Jurkat, Clone E6-1 (cell line): ENCODE measurements at regions not wholly inside any gene's neighbourhood (a gene's known extent, or its start where the extent isn't known, plus 50 kb on each side); places are given as distances from the start of the nearest gene placed in this dataset.

Experiments used
- DNase-seq: peaks from one replicate; pipeline ENCODE4 v3.0.0-alpha.2; 2011; ENCODE audit warnings: low read depth, low spot score
- H3K4me3 ChIP-seq: 2 replicates; pipeline ENCODE4 v1.5.1; 2011; ENCODE audit warnings: mild to moderate bottlenecking, low read length, control low read depth, moderate library complexity

DNA sequence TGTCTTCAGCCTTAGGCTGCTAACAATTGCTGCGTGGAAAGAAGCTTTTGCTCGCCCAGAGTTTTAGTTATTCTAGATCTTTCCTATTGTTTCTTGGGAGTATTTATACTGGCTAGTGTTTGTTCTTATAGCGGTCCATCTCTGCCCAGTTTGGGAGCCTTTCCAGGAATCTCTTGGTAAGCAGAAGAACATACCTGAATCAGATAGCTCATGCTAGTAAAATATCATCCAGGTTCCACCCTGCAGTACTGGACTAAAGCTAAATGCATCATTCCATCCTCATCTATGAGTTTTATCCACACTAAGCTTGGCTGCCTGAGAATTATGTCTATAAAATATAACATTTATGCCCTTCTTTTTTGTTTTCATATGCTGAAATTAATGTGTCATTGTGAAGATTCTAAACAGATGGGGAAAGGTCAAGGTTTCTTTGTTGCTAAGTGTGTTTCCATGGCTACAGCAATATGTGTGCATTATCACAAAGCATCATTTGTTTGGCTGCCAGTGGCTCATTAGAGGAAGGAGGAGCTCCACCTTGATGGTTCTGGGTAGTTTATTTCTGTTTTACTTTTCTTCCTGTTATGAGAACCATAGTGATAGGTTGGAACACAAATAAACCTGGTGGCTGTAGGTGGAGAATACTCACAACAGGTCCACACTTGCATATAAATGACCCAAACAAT, 182.8 kb downstream of the PIK3C3 start:
- no peak for DNase-seq

DNA sequence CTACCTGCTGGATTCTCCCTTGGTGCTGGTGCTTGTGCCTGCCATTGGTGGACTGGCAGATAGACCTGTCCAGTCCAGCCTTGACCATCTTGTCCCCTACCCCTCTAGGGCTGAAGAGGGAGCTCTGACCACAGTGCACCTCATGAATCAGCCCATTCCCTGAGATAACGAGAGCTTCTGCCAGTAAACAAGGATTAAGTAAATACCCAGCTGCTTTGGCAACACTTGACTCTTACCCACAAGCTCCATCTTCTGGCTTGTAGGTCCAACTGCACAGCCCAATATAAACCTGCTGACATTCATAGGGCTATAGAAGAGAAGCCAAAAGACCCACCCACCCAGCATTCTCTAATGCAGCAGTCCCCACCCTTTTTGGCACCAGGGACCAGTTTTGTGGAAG, 186.4 kb downstream of the PIK3C3 start:
- DNase-seq: no peak
- no peak overlapping the region for H3K4me3 ChIP-seq

More for the DNA sequence above, 182.8 kb downstream of the PIK3C3 start:
- no peak overlapping the region for H3K4me3 ChIP-seq

DNA sequence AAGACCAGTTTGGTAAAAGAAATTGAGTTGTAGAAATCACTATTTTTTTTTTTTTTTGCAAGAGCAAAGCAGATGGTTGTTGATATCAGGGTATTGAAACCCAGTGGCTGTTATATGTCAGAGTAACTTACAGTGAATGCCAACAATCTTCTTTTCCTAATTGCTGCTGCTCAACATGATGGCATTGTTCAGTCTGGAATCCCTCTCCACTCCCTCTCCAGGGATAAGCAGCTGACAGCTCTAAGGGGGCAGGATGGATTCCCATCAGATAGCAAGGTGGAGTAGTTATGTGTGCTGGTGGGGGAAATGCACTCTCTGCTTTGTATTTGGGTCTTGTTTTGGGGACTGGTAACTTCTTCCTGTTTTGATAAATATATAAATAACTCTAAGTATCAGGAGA, 200.0 kb downstream of the PIK3C3 start:
- DNase-seq: no peak
- no peak overlapping the region for H3K4me3 ChIP-seq

DNA sequence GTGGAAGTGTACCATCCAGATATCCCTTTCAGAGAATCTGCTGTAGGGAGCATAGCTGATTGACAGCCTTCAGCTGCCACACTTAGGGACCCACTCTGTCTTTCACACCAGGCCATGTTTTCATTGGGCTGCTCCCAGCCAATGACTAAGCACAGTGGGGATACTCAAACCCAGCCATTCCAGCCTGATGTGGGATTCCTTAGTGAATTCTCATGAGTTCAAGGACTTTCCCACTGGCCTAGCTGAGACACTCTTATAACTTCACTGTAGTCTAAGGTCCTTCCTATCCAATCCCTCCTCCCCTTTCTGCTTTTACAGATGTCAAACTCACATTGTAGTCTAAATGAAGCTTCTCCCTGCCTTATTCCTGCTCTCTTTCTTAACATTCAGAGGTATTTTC, 201.2 kb downstream of the PIK3C3 start:
- DNase-seq: no peak
- no peak overlapping the region for H3K4me3 ChIP-seq

DNA sequence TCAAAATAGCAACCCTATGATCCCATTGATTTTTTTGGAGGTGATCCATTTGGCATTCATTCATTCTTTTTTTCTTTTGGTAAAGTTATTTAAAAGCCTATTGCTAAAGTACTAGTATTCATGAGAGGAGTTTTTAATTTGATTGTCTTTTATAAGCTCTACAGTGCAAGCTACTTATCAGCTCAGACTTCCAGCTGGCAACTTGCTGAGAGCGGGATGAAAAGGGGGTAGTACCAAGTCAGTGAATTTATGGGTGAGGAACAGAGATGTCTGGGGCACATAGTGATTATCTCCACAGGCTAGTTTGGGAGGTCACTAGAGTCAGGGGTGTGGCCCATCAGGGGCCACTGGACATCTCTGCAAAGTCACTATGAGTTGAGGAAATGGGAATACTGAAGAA, 202.4 kb downstream of the PIK3C3 start:
- H3K4me3 ChIP-seq: no peak overlapping the region
- DNase-seq: no peak

DNA sequence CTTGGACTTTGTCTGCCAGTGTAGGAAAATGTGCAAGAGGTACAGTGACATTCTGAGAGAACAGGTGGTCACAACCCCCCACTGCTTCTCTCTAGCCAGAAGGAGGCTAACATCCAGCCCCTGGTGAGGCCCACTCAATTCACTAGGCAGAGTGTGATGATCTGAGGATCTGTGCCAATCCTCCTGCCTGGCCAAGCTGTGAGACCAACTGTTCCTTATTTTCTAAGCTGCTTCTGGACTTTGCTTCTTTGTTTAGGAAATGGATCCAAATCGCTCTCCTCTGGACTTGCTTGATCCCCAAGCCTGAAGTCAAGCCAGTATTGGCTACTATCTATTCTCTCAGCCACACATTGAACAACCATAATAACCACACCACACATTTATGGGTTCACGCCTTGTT, 202.8 kb downstream of the PIK3C3 start:
- H3K4me3 ChIP-seq: no peak overlapping the region
- DNase-seq: no peak

DNA sequence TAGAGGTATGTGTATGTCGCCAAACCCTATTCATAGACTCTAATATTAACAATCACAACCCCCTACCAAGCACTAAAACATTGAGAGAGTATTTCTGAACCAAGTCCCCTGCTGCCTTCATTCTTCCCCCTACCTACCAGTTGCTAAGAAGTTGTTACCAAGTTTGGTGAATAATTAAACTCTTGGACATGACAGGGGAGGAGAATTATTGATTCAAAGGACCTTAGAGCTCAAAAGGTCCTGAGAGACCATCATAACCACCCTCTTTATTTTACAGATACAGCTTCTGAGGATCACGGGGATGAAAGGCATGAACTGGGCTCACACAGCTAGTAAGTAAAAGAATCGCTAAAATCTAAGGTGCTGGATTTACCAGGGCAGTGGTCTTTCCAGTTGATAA, 204.1 kb downstream of the PIK3C3 start:
- no peak overlapping the region for H3K4me3 ChIP-seq
- no peak for DNase-seq

DNA sequence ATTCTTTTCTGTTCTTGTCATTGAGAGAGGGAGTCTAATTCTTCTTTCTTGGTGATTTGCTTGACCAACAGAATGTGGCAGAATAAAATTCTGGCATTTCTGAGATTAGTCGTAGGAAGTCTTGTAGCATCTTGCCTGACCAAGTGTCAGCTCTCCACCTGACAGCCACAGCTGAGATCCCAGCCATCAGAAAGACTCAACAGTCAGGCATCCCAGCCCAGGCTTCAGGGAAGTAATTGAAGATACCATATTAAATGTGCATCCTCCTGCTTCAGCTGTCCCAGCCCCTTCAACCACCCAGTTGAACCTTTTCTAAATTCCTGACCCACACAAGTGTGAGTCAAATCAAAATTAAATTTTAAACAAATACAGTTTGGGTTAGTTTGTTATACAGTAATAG, 208.3 kb downstream of the PIK3C3 start:
- no peak overlapping the region for H3K4me3 ChIP-seq
- no peak for DNase-seq

DNA sequence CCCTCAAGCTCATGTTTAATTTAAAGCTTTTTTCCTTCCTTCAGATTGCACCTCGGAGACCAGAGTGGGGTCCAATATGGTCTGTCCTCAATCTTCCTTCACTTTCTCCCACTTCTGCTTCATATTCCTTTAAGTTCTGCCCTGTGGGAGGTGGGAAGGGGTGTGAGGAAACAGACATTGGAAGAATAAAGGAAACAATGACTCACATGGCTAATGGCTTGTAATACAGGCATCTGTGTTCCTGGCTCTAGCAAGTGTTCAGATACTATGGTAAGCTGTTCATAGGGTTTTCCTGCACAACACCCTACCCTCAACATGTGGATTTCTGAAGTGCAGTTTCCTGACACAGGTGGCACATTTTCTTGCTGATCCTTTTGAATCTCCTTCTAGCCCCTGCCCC, 209.5 kb downstream of the PIK3C3 start:
- H3K4me3 ChIP-seq: no peak overlapping the region
- no peak for DNase-seq

DNA sequence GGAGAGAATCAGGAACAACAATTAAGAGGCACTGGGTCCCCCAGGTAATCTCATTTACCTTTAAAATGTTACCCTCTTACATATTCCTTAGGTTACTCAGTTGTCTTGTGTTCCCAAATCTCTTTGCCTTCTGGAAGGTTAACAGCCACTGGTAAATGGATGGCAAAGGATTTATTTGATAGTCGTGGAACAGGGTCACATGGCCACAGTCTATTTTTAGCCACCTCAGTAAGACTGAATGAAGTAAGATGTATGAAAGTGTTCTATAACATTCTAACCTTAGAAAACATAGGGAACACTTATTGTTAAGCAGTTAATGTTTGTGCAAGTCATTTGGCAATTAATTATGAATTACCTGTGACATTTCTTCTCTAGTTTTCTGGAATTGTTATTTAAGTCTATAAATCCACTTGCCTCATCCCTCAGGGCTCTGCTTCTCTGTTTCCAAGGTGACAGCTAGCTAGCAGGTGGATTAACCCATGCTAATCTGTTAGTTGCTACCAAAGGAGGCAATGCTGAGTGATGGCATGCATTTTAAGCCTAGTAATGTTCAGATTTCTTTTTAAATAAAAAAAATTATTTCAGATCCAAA, 211.0 kb downstream of the PIK3C3 start:
- H3K4me3 ChIP-seq: no peak overlapping the region
- DNase-seq: no peak

DNA sequence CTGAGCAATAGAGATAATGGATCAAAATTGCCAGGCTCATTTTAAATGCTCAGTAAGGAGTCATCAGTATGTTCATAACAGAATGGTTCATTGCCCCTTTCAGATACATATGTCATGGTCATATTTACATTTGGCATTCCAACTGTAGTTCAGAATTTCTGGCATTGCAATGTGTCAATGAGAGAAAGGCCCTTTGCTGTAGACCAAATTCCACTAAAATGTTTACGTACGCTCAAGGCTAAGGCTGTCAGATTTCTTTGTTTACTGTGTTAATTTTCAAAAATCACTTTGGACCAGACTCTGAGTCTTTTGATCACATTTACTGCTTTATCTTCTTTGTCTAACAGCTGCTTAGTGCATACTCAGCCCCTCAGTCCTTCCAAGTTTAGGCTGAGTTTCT, 213.5 kb downstream of the PIK3C3 start:
- DNase-seq: no peak

DNA sequence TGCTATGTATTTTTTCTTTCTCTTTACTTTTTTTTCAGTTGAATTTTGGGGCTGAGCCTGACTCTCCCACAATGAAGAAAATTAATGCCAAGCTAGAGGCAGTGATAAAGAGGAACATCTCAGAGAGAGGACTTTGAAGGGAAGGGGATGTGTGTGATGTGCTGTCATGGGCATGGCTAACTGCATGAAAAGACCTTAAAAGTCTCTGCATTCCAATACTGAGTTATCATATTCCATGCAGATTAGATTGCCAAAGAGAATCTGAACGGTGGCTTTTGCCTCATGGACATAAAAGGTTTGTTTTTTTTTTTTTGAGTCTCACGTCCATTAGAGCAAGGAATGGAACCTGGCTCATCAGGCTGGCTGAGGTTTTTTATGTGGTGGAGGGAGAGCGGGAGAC, 213.9 kb downstream of the PIK3C3 start:
- H3K4me3 ChIP-seq: no peak overlapping the region
- no peak for DNase-seq

More for the DNA sequence above, 213.5 kb downstream of the PIK3C3 start:
- H3K4me3 ChIP-seq: no peak overlapping the region

DNA sequence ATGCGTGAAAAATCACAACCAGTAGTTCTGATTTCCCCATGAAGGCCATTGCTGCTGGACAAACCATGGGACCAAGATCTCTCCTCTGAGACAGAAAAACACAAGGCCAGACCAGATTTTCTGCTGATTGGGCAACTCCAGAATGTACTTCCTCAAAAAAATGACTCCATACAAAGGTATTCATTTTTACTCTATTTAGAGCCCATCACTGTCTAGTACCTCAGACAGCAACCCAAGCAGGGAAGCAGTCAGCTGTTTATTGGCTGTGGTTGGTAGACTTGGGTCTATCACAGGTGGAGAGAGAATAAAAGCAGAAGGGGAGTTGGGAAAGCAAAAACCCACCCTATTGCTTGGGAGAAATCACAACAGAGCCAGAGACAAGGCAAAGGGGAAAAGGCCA, 219.9 kb downstream of the PIK3C3 start:
- DNase-seq: peak; percentile 8
- H3K4me3 ChIP-seq: no peak overlapping the region

DNA sequence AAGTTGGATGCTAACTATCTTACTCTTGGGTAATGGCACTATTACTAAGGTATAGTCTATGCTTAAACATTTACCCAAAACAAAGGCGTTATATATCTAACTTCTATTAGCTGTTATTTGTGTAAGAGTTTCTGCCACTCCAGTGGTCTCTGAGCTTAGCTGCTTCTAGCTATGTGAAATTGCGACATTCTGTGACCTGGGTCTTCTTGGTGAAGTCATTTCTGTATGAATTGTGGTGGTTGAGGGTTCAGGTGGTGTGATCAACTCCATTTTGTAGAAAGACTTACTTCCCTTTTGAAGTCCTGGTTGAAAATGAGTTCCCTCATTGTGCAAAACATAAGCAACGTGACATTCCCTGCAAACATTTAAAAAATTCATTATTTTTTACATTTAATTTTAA, 221.6 kb downstream of the PIK3C3 start:
- no peak for DNase-seq
- H3K4me3 ChIP-seq: no peak overlapping the region

DNA sequence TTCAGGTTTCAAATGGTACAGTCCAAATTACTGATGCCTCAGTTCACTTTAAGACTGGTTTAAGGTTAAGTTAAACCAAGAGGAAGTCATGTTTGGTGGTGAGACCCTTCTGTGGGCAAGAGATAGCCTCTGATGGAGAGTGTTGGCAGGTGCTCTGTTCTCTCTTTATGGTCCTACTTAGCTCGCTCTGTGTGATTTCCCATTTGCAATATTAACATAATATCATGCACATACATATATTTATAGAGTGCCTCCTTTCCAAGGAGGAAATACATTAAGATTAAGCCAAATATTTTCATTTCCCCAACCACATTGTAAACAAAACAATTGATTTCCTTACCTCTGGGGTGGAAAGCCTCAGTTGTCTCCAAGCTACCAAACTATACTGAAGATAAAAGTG, 222.4 kb downstream of the PIK3C3 start:
- no peak overlapping the region for H3K4me3 ChIP-seq
- DNase-seq: no peak

DNA sequence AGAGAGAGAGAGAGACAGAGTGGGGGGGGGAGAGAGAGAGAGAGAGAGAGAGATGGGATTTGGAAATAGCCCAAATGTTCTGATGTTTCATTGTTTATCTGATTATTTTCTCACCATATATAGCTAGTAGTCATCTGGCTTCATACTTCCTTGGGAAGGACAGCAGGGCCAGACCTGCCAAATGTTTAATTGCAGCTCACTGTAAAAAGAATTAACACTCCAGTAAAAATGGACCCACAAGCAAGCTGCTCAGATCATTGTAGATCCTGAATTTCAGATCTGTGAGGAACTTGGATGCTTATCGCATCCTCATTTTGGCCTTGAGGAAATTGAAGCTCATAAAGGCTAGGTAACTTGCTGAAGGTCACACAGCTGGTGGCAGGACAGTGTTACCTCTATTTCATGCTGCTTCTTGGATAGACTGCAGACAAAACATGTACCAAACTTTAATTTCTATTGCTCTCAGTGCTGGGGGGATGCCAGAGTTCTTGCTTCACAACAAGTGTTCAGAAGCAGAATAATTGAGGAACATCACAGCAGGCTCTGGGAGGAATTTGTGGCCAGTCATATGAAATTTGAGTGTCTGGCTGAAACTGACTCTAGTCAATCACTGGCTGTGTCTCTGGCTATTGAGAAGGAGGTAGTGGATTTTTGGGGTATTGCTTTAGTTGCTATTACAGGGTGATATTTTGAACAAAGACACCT, 223.5 kb downstream of the PIK3C3 start:
- no peak for DNase-seq
- H3K4me3 ChIP-seq: no peak overlapping the region

DNA sequence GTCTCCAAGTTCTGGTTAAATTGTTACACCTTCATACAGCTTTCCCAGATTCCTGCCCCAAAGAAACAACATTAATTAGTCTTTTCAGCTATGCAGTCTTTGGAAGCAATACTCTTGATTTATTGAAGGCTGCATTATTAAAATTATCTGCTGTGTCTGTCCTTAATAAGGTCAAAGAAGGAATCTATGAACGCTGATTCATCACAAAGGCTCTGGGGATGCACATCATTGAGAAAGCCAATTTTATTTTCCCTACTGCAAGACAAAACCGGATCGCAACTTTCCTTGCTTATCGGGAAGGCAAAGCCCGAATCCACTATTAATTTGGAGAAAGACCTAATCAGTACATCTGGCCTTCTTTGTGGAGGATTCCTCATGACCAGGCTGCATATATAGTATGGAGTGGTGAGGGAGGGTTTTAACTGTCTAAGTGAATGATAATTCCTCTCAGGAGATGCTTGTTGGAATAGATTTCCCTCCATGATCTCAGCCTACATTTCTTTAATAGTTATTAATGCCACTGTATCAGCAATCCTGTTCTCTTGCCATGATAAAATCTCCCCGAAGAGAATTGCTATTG, 224.6 kb downstream of the PIK3C3 start:
- H3K4me3 ChIP-seq: no peak overlapping the region
- no peak for DNase-seq

DNA sequence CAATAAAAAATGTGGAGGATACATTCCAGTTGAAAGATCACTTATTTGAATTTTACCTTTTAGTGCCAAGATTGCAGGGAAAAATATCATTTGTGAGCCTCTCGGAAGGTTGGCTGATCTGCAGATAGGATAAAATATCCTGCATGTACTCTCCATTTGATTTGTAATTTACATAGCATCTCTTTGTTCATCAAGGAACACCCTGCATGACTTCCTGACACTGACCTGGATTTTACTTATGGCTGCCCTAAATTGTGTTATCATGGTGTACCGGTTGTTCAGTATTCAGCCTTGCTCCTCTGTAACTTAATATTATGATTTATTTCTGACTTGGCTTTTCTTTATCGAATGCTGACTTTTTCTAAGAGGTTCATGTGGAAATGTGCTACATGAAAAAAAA, 226.4 kb downstream of the PIK3C3 start:
- H3K4me3 ChIP-seq: no peak overlapping the region
- no peak for DNase-seq

DNA sequence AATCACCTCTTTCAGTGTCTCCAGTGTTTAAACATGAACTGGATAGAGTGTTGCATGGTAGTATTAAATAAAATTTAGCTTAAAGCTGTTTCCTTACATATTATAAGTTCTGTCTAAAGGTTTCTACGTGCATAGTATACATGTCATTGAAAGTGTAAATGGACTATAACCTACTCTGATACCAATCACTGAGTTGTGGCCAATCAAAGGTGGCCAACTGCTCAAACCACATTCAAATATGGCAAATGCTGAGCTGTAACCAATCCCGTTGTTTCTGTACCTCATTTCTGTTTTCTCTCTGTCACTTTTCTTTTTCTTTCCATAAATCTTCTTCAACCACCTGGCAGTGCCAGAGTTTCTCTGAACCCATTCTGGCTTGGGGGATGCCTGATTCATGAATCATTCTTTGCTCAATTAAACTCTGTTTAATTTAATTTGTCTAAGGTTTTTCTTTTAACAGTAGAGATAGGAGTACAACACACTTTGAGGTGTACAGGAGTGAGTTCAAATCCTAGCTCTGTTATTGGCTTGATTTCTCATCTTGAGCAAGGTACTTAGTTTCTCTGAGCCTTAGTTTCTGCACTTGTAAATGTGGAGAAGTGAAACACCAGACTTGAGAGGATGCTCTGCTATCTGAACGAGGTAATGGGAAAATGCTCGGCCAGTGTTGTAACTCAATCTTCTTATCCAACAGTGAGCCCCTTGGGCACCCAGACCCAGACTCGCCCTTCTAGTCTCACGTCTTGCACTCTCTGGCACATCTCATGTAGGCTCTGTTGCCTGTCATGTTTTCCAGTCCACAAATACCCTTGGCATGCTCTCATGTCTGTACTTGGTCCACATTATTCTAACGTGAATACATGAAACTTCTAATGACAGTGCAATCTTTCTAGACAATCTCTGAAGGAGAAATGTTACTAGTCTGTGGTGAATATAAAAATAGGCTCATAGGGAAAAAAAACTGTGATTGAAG, 228.0 kb downstream of the PIK3C3 start:
- DNase-seq: no peak
- no peak overlapping the region for H3K4me3 ChIP-seq
